Brain microvascular endothelial cell (primary cell): ENCODE measurements at regions not wholly inside any gene's neighbourhood (a gene's known extent, or its start where the extent isn't known, plus 50 kb on each side); places are given as distances from the start of the nearest gene placed in this dataset.

Experiments used
- DNase-seq: peaks from one replicate; pipeline ENCODE4 v3.0.0-alpha.2; 2020
- H3K27ac ChIP-seq: fragments of 250-450 bp; sonication (Bioruptor Pico); 2 replicates; pipeline ENCODE4 v1.5.1; 2020; ENCODE audit warnings: mild to moderate bottlenecking, moderate library complexity
- H3K27me3 ChIP-seq: fragments of 250-450 bp; sonication (Bioruptor Pico); replicated peaks from 2 replicates; pipeline ENCODE4 v1.5.1; 2020; ENCODE audit warnings: mild to moderate bottlenecking
- H3K36me3 ChIP-seq: fragments of 250-450 bp; sonication (Bioruptor Pico); replicated peaks from 2 replicates; pipeline ENCODE4 v1.5.1; 2020; ENCODE audit warnings: mild to moderate bottlenecking
- H3K4me3 ChIP-seq: 2 replicates; pipeline ENCODE4 v1.5.1; 2011; ENCODE audit warnings: low read depth, mild to moderate bottlenecking, control low read depth, low read length, moderate library complexity
- in situ Hi-C: cut with HindIII; loops from 2 replicates; pipeline ENCODE4 v1.10.0; 2017; ENCODE audit warnings: low sequenced_read_pairs, low pct_ligation_motif_present
- TF ChIP-seq, protein P1 (sequence below): IDR thresholded peaks from 2 replicates; pipeline ENCODE4 v1.5.1; 2011; ENCODE audit warnings: low read depth, mild to moderate bottlenecking, moderate library complexity, low read length, control low read depth, inconsistent platforms; ENCODE audit errors: missing control alignments

DNA sequence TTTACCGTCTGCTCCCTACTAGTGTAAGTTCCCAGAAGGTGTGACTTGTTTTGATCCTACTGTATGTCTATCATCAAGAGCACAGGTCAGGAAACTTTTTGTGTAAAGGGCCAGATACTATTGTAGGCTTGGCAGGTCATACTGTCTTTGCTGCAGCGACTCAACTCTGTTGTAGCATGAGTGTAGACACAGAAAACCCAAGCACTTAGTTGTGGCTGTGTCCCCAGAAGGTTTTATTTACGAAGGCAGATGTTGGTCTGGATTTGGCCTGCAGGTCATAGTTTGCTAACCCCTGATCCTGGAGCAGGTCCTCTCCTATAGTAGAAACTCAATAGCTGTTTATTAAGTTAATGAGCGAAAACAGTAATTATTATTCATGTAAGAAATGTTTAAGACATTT lies 365.9 kb upstream of the B3GALT2 start:
- H3K27me3 ChIP-seq: no peaks in the 10 kb centered on the region

DNA sequence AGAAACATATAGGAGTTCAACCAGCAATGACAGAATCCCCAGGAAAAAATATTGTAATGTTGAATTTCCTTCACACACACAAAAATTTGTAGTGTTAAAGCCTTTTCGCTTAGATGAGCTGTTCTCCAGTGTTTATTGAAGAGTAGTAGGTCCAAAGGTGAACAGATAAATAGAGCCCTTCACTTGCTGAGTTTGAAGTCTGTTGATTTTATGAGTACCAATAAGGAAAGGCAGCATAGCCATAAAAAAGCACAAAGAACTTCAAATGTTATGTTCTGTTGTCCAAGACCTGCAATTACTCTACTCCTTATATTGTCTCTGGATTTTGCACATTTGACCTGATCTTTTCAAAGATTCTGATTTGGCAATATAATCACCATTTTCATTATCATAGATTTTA lies 362.7 kb upstream of the B3GALT2 start:
- TF ChIP-seq, protein P1, sequence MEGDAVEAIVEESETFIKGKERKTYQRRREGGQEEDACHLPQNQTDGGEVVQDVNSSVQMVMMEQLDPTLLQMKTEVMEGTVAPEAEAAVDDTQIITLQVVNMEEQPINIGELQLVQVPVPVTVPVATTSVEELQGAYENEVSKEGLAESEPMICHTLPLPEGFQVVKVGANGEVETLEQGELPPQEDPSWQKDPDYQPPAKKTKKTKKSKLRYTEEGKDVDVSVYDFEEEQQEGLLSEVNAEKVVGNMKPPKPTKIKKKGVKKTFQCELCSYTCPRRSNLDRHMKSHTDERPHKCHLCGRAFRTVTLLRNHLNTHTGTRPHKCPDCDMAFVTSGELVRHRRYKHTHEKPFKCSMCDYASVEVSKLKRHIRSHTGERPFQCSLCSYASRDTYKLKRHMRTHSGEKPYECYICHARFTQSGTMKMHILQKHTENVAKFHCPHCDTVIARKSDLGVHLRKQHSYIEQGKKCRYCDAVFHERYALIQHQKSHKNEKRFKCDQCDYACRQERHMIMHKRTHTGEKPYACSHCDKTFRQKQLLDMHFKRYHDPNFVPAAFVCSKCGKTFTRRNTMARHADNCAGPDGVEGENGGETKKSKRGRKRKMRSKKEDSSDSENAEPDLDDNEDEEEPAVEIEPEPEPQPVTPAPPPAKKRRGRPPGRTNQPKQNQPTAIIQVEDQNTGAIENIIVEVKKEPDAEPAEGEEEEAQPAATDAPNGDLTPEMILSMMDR: no peak
- no peak overlapping the region for H3K27ac ChIP-seq
- in situ Hi-C loops: no loop called here
- H3K27me3 ChIP-seq: no peaks in the 10 kb centered on the region
- no peak overlapping the region for H3K4me3 ChIP-seq
- DNase-seq: no peak
- H3K36me3 ChIP-seq: no peaks in the 10 kb centered on the region

More for the DNA sequence above, 365.9 kb upstream of the B3GALT2 start:
- no peak for DNase-seq
- H3K4me3 ChIP-seq: no peak overlapping the region
- no peak overlapping the region for H3K27ac ChIP-seq
- in situ Hi-C loops: no loop called here
- TF ChIP-seq, protein P1: no peak
- no peaks in the 10 kb centered on the region for H3K36me3 ChIP-seq

DNA sequence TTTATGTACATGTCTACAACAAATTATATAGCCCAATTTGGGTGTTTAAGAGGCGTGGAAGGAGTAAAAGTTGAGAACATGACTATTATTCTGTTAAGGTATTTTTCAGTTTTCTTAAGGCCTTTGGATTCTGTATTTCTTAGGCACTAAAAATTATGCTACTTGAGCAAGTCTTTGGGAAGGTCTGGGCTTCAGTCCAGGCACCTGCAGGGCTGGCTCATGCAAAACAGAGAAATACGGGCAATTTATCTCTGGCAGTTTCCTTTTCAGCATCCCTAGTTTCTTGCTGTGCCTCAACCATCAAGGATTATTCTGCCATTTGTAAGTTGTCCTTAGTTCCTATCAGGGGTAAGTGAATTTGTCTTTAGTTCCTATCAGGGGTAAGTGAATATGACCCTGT lies 358.8 kb upstream of the B3GALT2 start:
- in situ Hi-C loops: no loop called here
- TF ChIP-seq, protein P1: no peak
- Histone ChIP-seq H3K36me3 (no peaks in the 10 kb centered on the region), H3K4me3 (no peak overlapping the region), H3K27ac (no peak overlapping the region), H3K27me3 (no peaks in the 10 kb centered on the region)
- DNase-seq: no peak

DNA sequence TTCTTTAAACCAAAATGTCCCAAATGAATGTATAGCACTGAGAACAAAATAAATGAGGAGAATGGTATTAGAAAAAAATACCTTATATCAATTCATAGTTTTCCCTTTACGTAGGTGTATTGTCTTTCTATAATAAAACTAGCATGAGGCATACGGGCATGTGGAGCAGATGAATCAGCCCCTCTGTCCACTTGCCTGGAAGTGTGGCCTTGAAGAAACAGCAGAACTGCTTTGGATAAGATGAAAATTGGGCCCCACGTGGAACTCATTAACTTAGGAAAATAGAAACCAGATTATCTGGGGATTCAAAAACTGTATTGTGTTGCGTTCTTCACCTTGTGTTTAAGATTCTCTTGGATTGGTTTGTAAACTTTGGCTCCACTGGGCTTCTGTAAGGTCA lies 356.8 kb upstream of the B3GALT2 start:
- H3K27me3 ChIP-seq: no peaks in the 10 kb centered on the region
- no peaks in the 10 kb centered on the region for H3K36me3 ChIP-seq
- no peak overlapping the region for H3K4me3 ChIP-seq
- no peak overlapping the region for H3K27ac ChIP-seq
- in situ Hi-C loops: no loop called here
- no peak for DNase-seq
- TF ChIP-seq, protein P1: no peak

DNA sequence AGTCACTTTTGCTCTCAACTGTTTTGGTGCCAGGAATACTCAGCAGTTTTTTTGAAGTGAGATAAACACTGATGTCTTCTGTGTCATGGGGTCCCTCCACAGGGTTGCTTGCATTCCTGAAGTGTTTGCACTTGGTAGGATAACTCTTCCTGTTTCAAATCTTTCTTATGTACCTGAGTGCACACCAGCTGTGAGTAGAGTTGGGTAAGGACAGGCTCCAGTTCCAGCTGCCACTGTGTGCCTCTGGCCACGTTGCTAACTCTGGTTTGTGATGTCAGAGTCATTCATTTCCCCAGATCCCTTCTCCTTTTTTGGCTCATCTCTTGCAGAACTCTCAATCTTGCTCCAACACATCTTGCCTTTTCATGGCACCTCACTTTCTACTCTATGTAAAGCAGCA lies 356.3 kb upstream of the B3GALT2 start:
- TF ChIP-seq, protein P1: no peak
- no peak overlapping the region for H3K27ac ChIP-seq
- DNase-seq: no peak
- in situ Hi-C loops: no loop called here
- H3K4me3 ChIP-seq: no peak overlapping the region
- H3K36me3 ChIP-seq: no peaks in the 10 kb centered on the region
- H3K27me3 ChIP-seq: no peaks in the 10 kb centered on the region

DNA sequence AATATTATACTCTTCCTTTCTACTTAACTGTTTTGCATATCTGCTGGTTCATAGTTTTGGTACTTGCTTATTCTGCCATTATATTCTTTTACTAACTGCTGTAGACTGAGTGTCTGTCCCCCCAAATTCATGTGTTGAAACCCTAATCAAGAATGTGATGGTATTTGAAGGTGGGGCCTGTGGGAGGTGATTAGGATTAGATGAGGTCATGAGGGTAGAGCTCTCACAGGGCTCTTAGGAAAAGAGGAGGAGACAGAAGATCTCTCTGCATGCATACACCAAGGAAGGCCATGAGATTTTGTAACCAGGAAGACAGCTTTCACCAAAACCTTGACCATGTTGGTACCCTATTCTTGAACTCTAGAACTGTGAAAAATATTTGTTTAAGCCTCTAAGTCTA lies 354.1 kb upstream of the B3GALT2 start:
- H3K27ac ChIP-seq: no peak overlapping the region

More for the DNA sequence above, 354.1 kb upstream of the B3GALT2 start:
- H3K36me3 ChIP-seq: no peaks in the 10 kb centered on the region
- no peak for DNase-seq
- no peak overlapping the region for H3K4me3 ChIP-seq
- in situ Hi-C loops: no loop called here
- TF ChIP-seq, protein P1: no peak
- no peaks in the 10 kb centered on the region for H3K27me3 ChIP-seq
